H1 (cell line): ENCODE measurements at regions not wholly inside any gene's neighbourhood (a gene's known extent, or its start where the extent isn't known, plus 50 kb on each side); places are given as distances from the start of the nearest gene placed in this dataset.

Experiments
- BACH1 ChIP-seq: IDR thresholded peaks from 2 replicates; pipeline ENCODE4 v1.6.1; 2012; ENCODE audit warnings: low read length, improper control_type of control experiment
- BCL11A ChIP-seq, 2 experiments: IDR thresholded peaks; one replicate each; pipeline ENCODE4 v1.6.1; 2011; ENCODE audit warnings: low read depth in 2 of 2, low read length in 2 of 2, mild to moderate bottlenecking in 2 of 2
- CBX5 ChIP-seq: fragments of 300-800, 300-1000 bp; sonication (generic); IDR thresholded peaks from 2 replicates; pipeline ENCODE4 v1.7.1; 2016; ENCODE audit warnings: antibody characterized with exemption, low read length, low read depth
- CBX8 ChIP-seq: fragments of 300-800, 300-1000 bp; sonication (generic); IDR thresholded peaks from 2 replicates; pipeline ENCODE4 v1.7.1; 2016; ENCODE audit warnings: low read depth, low read length, borderline replicate concordance
- GABPA ChIP-seq: IDR thresholded peaks from 2 replicates; pipeline ENCODE4 v1.6.1; 2011; ENCODE audit warnings: mild to moderate bottlenecking, low read length, moderate library complexity, borderline replicate concordance; ENCODE audit not compliant: insufficient read depth
- MAFK ChIP-seq: IDR thresholded peaks from 2 replicates; pipeline ENCODE4 v1.6.1; 2012; ENCODE audit warnings: low read depth, mild to moderate bottlenecking, improper control_type of control experiment, low read length
- POLR2A ChIP-seq, 2 experiments: IDR thresholded peaks; 1 replicate in 1 of 2; 2 replicates in 1 of 2; pipeline ENCODE4 v1.6.1; 2011; ENCODE audit warnings: low read depth in 2 of 2, low read length in 2 of 2, mild to moderate bottlenecking in 2 of 2; ENCODE audit errors: control extremely low read depth in 1 of 2
- SAP30 ChIP-seq: fragments of 300-600 bp; sonication (generic); IDR thresholded peaks from 2 replicates; pipeline ENCODE4 v1.7.1; 2012; ENCODE audit warnings: low read length, moderate library complexity, mild to moderate bottlenecking, inconsistent platforms; ENCODE audit not compliant: insufficient read depth, insufficient replicate concordance
- TF ChIP-seq, protein P1 (sequence below), 3 experiments: IDR thresholded peaks; 1 replicate in 2 of 3; 2 replicates in 1 of 3; pipeline versions ENCODE4 v1.5.1 to v1.6.1; 2011; ENCODE audit warnings: low read length in 3 of 3, mild to moderate bottlenecking in 3 of 3, inconsistent platforms in 2 of 3, low read depth in 1 of 3, moderate library complexity in 1 of 3; ENCODE audit not compliant: insufficient read depth in 1 of 3; ENCODE audit errors: control extremely low read depth in 1 of 3

GRCh38 chr5:121581588-121581987 is 270.1 kb upstream of the FTMT start:
- TF ChIP-seq, protein P1, sequence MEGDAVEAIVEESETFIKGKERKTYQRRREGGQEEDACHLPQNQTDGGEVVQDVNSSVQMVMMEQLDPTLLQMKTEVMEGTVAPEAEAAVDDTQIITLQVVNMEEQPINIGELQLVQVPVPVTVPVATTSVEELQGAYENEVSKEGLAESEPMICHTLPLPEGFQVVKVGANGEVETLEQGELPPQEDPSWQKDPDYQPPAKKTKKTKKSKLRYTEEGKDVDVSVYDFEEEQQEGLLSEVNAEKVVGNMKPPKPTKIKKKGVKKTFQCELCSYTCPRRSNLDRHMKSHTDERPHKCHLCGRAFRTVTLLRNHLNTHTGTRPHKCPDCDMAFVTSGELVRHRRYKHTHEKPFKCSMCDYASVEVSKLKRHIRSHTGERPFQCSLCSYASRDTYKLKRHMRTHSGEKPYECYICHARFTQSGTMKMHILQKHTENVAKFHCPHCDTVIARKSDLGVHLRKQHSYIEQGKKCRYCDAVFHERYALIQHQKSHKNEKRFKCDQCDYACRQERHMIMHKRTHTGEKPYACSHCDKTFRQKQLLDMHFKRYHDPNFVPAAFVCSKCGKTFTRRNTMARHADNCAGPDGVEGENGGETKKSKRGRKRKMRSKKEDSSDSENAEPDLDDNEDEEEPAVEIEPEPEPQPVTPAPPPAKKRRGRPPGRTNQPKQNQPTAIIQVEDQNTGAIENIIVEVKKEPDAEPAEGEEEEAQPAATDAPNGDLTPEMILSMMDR (IDR thresholded peaks at IDR 0.05; ENCODE audit: control extremely low read depth in 1 of 3, insufficient read depth in 1 of 3, low read depth in 1 of 3, low read length in 3 of 3), result no peak
- TF ChIP-seq SAP30 (no peak), MAFK (no peak), POLR2A (IDR thresholded peaks at IDR 0.05; ENCODE audit: control extremely low read depth in 1 of 2, low read depth in 2 of 2, low read length in 2 of 2) (no peak), CBX8 (no peak), CBX5 (no peak), GABPA (no peak), BACH1 (no peak), BCL11A (IDR thresholded peaks at IDR 0.05; ENCODE audit: low read depth in 2 of 2, low read length in 2 of 2) (no peak)
